ENCODE measurements at regions not wholly inside any gene's neighbourhood (a gene's known extent, or its start where the extent isn't known, plus 50 kb on each side); places are given as distances from the start of the nearest gene placed in this dataset.

DNA sequence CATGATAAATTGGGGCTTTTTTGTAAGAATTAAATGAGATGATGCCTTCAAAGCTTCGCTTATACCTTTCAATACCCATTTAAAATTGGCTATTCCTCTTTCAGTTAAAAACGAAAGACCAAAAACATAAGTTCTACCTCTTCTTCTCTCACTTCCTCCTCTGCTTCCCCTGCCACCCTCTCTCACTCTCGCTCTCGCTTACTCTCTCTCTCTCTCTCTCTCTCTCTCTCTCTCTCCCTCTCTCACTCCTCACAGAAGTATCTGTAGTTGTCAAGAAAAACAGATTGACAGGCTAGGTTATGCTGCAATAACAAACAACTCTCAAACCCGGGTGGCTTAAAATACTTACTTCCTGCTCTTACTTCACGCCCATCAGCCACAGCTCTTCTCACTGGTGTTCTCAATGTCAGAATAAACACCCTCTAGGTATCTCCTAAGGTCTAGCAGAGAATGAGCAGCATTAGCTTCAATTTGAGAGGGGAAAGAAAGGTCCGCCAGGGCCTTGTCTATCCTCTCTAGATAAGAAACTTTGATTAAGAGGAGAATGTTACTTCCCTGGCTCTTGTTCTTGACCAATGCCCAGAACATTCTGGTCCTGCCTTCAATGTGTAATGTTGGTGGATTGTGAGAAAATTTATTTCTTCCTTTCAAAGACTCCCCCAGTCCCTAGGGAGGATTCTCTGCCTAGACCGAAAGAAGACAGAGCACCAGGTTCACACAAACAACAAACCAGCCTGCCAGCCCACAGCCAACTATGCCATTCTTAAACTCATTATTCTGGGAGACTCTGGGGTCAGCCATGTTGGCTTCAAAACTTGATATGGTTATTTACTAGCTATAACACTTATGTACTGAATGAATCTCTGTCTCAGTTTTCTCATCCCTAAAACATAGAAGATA, 1028.7 kb downstream of the XPNPEP1 start:
- ChIA-PET CTCF (ENCODE audit: unreplicated experiment) (no interaction called here), POLR2A (interaction anchor here (0.7 kb wide), 1 partner anchor 9 kb away, joined by 3 read pairs; no protein-coding TSS in a partner anchor)
- no peaks in the 10 kb centered on the region for H4K20me1 ChIP-seq (ENCODE audit: insufficient read depth, low read length)
- H3K9me2 ChIP-seq (ENCODE audit: insufficient read depth, low read length) = no peaks in the 10 kb centered on the region
- no peak overlapping the region; the same call in 1 of the 2 replicates for H2AFZ ChIP-seq (ENCODE audit: low read length)
- peak; percentile 24 for DNase-seq (ENCODE audit: low spot score)
- intact Hi-C loops (cut with micrococcal nuclease; ENCODE audit: unreplicated experiment) = loop anchor here (5.0 kb wide), 1 partner anchor 42 kb away; no protein-coding TSS in a partner anchor
- BruUV-seq (replicated peaks) = no TSS peak
- H3K4me1 ChIP-seq (ENCODE audit: insufficient read depth, low read length, poor library complexity, severe bottlenecking) = peaks cover 9% of the 10 kb centered on the region
- H3K4me2 ChIP-seq (ENCODE audit: low read length) = peak overlapping the region; percentile 34
- TF ChIP-seq CTCF (conservative IDR thresholded peaks at IDR 0.05; ENCODE audit: low read length) (no peak), EZH2phosphoT487 (IDR thresholded peaks at IDR 0.05; ENCODE audit: borderline replicate concordance, low read depth, low read length) (no peak)
- H3K79me2 ChIP-seq (ENCODE audit: insufficient read depth, low read depth, low read length) = no peaks in the 10 kb centered on the region
- no peak overlapping the region for H3K4me3 ChIP-seq (ENCODE audit: low read depth, low read length, poor library complexity, severe bottlenecking)
- no peaks in the 10 kb centered on the region for H3K9me3 ChIP-seq (ENCODE audit: low read length)
- H3K27ac ChIP-seq (ENCODE audit: low read depth, low read length, poor library complexity, severe bottlenecking) = no peak overlapping the region
- no peaks in the 10 kb centered on the region for H3K36me3 ChIP-seq (ENCODE audit: insufficient read depth, low read length)

DNA sequence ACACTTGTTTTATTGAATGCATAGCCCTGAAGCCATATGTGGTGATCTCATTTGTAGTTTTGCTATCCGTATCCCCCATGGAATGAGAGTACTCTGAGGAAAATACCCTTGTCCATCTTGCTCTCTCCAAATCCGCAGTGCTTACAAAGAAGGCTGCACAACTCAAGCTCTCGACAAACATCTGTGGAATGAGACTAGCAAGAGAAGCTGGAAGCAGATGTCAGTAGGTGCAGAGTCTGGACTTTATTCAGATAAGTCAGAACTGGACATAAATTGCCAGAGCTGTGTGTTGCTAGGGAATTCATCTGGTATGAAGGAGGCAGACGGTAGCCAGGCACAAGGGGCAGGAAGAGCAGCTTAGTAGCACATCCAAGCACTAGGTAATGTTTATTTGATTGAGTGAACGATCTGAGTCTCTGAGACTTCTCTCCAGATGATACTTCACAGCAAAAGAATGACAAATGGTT, 1046.2 kb downstream of the XPNPEP1 start:
- Histone ChIP-seq H4K20me1 (ENCODE audit: insufficient read depth, low read length) (no peaks in the 10 kb centered on the region), H2AFZ (ENCODE audit: low read length) (no peak overlapping the region), H3K9me2 (ENCODE audit: insufficient read depth, low read length) (no peaks in the 10 kb centered on the region), H3K4me3 (ENCODE audit: low read depth, low read length, poor library complexity, severe bottlenecking) (no peak overlapping the region), H3K9me3 (ENCODE audit: low read length) (no peaks in the 10 kb centered on the region), H3K4me2 (ENCODE audit: low read length) (no peak overlapping the region), H3K79me2 (ENCODE audit: insufficient read depth, low read depth, low read length) (no peaks in the 10 kb centered on the region), H3K27ac (ENCODE audit: low read depth, low read length, poor library complexity, severe bottlenecking) (no peak overlapping the region), H3K36me3 (ENCODE audit: insufficient read depth, low read length) (no peaks in the 10 kb centered on the region), H3K4me1 (ENCODE audit: insufficient read depth, low read length, poor library complexity, severe bottlenecking) (no peaks in the 10 kb centered on the region)
- ChIA-PET CTCF (ENCODE audit: unreplicated experiment) (no interaction called here), POLR2A (interaction anchor here (1.8 kb wide), 1 partner anchor 24 kb away, joined by 5 read pairs; no protein-coding TSS in a partner anchor)
- no TSS peak for BruUV-seq (replicated peaks)
- DNase-seq (ENCODE audit: low spot score) = no peak
- no peak for TF ChIP-seq CTCF (conservative IDR thresholded peaks at IDR 0.05; ENCODE audit: low read length)
- intact Hi-C loops (cut with micrococcal nuclease; ENCODE audit: unreplicated experiment) = no loop called here

GRCh38 chr10:108872854-108873253, 1050.5 kb downstream of the XPNPEP1 start:
- no peaks in the 10 kb centered on the region for H3K36me3 ChIP-seq (ENCODE audit: insufficient read depth, low read length)
- H3K4me3 ChIP-seq (ENCODE audit: low read depth, low read length, poor library complexity, severe bottlenecking) = no peak overlapping the region
- no peaks in the 10 kb centered on the region for H3K9me2 ChIP-seq (ENCODE audit: insufficient read depth, low read length)
- CTCF ChIA-PET (ENCODE audit: unreplicated experiment) = no interaction called here
- POLR2A ChIA-PET = no interaction called here
- intact Hi-C loops (cut with micrococcal nuclease; ENCODE audit: unreplicated experiment) = no loop called here
- no peak overlapping the region for H2AFZ ChIP-seq (ENCODE audit: low read length)
- H3K4me1 ChIP-seq (ENCODE audit: insufficient read depth, low read length, poor library complexity, severe bottlenecking) = no peaks in the 10 kb centered on the region
- TF ChIP-seq CTCF (conservative IDR thresholded peaks at IDR 0.05; ENCODE audit: low read length) (no peak), EZH2phosphoT487 (IDR thresholded peaks at IDR 0.05; ENCODE audit: borderline replicate concordance, low read depth, low read length) (no peak)
- no TSS peak for BruUV-seq (replicated peaks)
- H3K9me3 ChIP-seq (ENCODE audit: low read length) = no peaks in the 10 kb centered on the region
- H3K27ac ChIP-seq (ENCODE audit: low read depth, low read length, poor library complexity, severe bottlenecking) = no peak overlapping the region
- no peak for DNase-seq (ENCODE audit: low spot score)
- H4K20me1 ChIP-seq (ENCODE audit: insufficient read depth, low read length) = no peaks in the 10 kb centered on the region
- no peaks in the 10 kb centered on the region for H3K79me2 ChIP-seq (ENCODE audit: insufficient read depth, low read depth, low read length)
- no peak overlapping the region for H3K4me2 ChIP-seq (ENCODE audit: low read length)

Data from OCI-LY7 (cell line).